BE2C (cell line): ENCODE measurements at regions not wholly inside any gene's neighbourhood (a gene's known extent, or its start where the extent isn't known, plus 50 kb on each side); places are given as distances from the start of the nearest gene placed in this dataset.

ENCODE experiments used
- DNase-seq: peaks from one replicate; pipeline ENCODE4 v3.0.0-alpha.2; 2020
- H3K27me3 ChIP-seq: fragments of 250-450 bp; sonication (Bioruptor Pico); 2 replicates; pipeline ENCODE4 v1.5.1; 2020; ENCODE audit warnings: mild to moderate bottlenecking
- H3K36me3 ChIP-seq: fragments of 250-450 bp; sonication (Bioruptor Pico); 2 replicates; pipeline ENCODE4 v1.5.1; 2020; ENCODE audit warnings: mild to moderate bottlenecking
- H3K4me1 ChIP-seq: fragments of 250-450 bp; sonication (Bioruptor Pico); 2 replicates; pipeline ENCODE4 v1.5.1; 2020
- H3K4me3 ChIP-seq: 2 replicates; pipeline ENCODE4 v1.5.1; 2011; ENCODE audit warnings: low read depth, low read length
- H3K9me3 ChIP-seq: fragments of 250-450 bp; sonication (Bioruptor Pico); 2 replicates; pipeline ENCODE4 v1.5.1; 2020
- CTCF ChIP-seq: IDR thresholded peaks from 2 replicates; pipeline ENCODE4 v1.5.1; 2012; ENCODE audit warnings: mild to moderate bottlenecking, low read depth, low read length

- H3K9me3 ChIP-seq, result no peaks in the 10 kb centered on the region
- no peak for DNase-seq
- H3K4me3 ChIP-seq, result no peak overlapping the region
- H3K27me3 ChIP-seq, result no peaks in the 10 kb centered on the region
- H3K4me1 ChIP-seq, result no peaks in the 10 kb centered on the region
- no peak for TF ChIP-seq CTCF
- no peaks in the 10 kb centered on the region for H3K36me3 ChIP-seq
These were observed 162.0 kb upstream of the C1orf174 start for GRCh38 chr1:4062041-4062440.

- no peak for TF ChIP-seq CTCF
- Histone ChIP-seq H3K27me3 (no peaks in the 10 kb centered on the region), H3K4me1 (no peaks in the 10 kb centered on the region), H3K36me3 (no peaks in the 10 kb centered on the region), H3K4me3 (no peak overlapping the region), H3K9me3 (no peaks in the 10 kb centered on the region)
- no peak for DNase-seq
These were observed 162.5 kb upstream of the C1orf174 start for GRCh38 chr1:4062560-4062959.

GRCh38 chr1:4062992-4063391 is 162.9 kb upstream of the C1orf174 start:
- Histone ChIP-seq H3K4me3 (no peak overlapping the region), H3K4me1 (no peaks in the 10 kb centered on the region), H3K9me3 (no peaks in the 10 kb centered on the region), H3K27me3 (no peaks in the 10 kb centered on the region), H3K36me3 (no peaks in the 10 kb centered on the region)
- no peak for TF ChIP-seq CTCF
- no peak for DNase-seq

GRCh38 chr1:4063516-4063915 is 163.4 kb upstream of the C1orf174 start:
- DNase-seq, result no peak
- H3K27me3 ChIP-seq, result no peaks in the 10 kb centered on the region
- TF ChIP-seq CTCF, result no peak
- no peaks in the 10 kb centered on the region for H3K36me3 ChIP-seq
- no peaks in the 10 kb centered on the region for H3K9me3 ChIP-seq
- no peak overlapping the region for H3K4me3 ChIP-seq
- no peaks in the 10 kb centered on the region for H3K4me1 ChIP-seq

GRCh38 chr1:4064150-4064889 is 164.2 kb upstream of the C1orf174 start:
- no peak for DNase-seq
- H3K27me3 ChIP-seq, result no peaks in the 10 kb centered on the region
- no peaks in the 10 kb centered on the region for H3K4me1 ChIP-seq
- no peaks in the 10 kb centered on the region for H3K36me3 ChIP-seq
- TF ChIP-seq CTCF, result no peak
- no peak overlapping the region for H3K4me3 ChIP-seq
- no peaks in the 10 kb centered on the region for H3K9me3 ChIP-seq

GRCh38 chr1:4066860-4067599 is 167.0 kb upstream of the C1orf174 start:
- Histone ChIP-seq H3K36me3 (no peaks in the 10 kb centered on the region), H3K27me3 (no peaks in the 10 kb centered on the region), H3K4me1 (no peaks in the 10 kb centered on the region), H3K9me3 (no peaks in the 10 kb centered on the region), H3K4me3 (no peak overlapping the region)
- TF ChIP-seq CTCF, result no peak
- no peak for DNase-seq
